ENCODE measurements at regions not wholly inside any gene's neighbourhood (a gene's known extent, or its start where the extent isn't known, plus 50 kb on each side); places are given as distances from the start of the nearest gene placed in this dataset.

- intact Hi-C loops (cut with DNase I; ENCODE audit: low total_unique reads) = no loop called here
- no peaks in the 10 kb centered on the region for H3K4me1 ChIP-seq
- H3K4me3 ChIP-seq = no peak overlapping the region
- H3K9me3 ChIP-seq = no peaks in the 10 kb centered on the region
- H3K27ac ChIP-seq = no peak overlapping the region
- TF ChIP-seq EP300 (IDR thresholded peaks at IDR 0.05) = no peak
- TF ChIP-seq POLR2AphosphoS5 (IDR thresholded peaks at IDR 0.05) = no peak
- no peak for TF ChIP-seq POLR2A (IDR thresholded peaks at IDR 0.05)
- TF ChIP-seq CTCF (IDR thresholded peaks at IDR 0.05) = no peak
- 85 to 92% (median 90%) methylated on average over 5 of the region's 5 CpGs for WGBS, 5 donors
- no peaks in the 10 kb centered on the region for H3K36me3 ChIP-seq
- no peak for DNase-seq
- peaks cover 0 to 4% (median 0%) of the 10 kb centered on the region in 3 donors for H3K27me3 ChIP-seq
Observed at GRCh38 chr7:29619111-29619510, 55.5 kb downstream of the PRR15 start.

GRCh38 chr7:29619848-29620555 lies 56.4 kb downstream of the PRR15 start:
- no peaks in the 10 kb centered on the region for H3K36me3 ChIP-seq
- H3K4me1 ChIP-seq = no peaks in the 10 kb centered on the region
- intact Hi-C loops (cut with DNase I; ENCODE audit: low total_unique reads) = no loop called here
- no peaks in the 10 kb centered on the region for H3K9me3 ChIP-seq
- no peak for TF ChIP-seq POLR2A (IDR thresholded peaks at IDR 0.05)
- TF ChIP-seq EP300 (IDR thresholded peaks at IDR 0.05) = no peak
- TF ChIP-seq CTCF (IDR thresholded peaks at IDR 0.05) = no peak
- TF ChIP-seq POLR2AphosphoS5 (IDR thresholded peaks at IDR 0.05) = no peak
- H3K4me3 ChIP-seq = no peak overlapping the region
- DNase-seq = no peak
- peaks cover 0 to 4% (median 0%) of the 10 kb centered on the region in 3 donors for H3K27me3 ChIP-seq
- H3K27ac ChIP-seq = no peak overlapping the region
- 66 to 76% (median 69%) methylated on average over 6 of the region's 6 CpGs for WGBS, 5 donors

- H3K9me3 ChIP-seq = no peaks in the 10 kb centered on the region
- WGBS, 5 donors = 46 to 72% (median 67%) methylated on average over 2 of the region's 2 CpGs
- H3K4me3 ChIP-seq = no peak overlapping the region
- H3K27ac ChIP-seq = no peak overlapping the region
- no peaks in the 10 kb centered on the region for H3K4me1 ChIP-seq
- intact Hi-C loops (cut with DNase I; ENCODE audit: low total_unique reads) = no loop called here
- DNase-seq = no peak
- no peaks in the 10 kb centered on the region for H3K36me3 ChIP-seq
- H3K27me3 ChIP-seq = peaks cover 0 to 4% (median 0%) of the 10 kb centered on the region in 3 donors
- TF ChIP-seq POLR2AphosphoS5 (IDR thresholded peaks at IDR 0.05) (no peak), CTCF (IDR thresholded peaks at IDR 0.05) (no peak), POLR2A (IDR thresholded peaks at IDR 0.05) (no peak), EP300 (IDR thresholded peaks at IDR 0.05) (no peak)
Observed at GRCh38 chr7:29620556-29620930, 56.9 kb downstream of the PRR15 start.

- TF ChIP-seq EP300 (IDR thresholded peaks at IDR 0.05) = no peak
- no peak for TF ChIP-seq CTCF (IDR thresholded peaks at IDR 0.05)
- no peak for TF ChIP-seq POLR2A (IDR thresholded peaks at IDR 0.05)
- TF ChIP-seq POLR2AphosphoS5 (IDR thresholded peaks at IDR 0.05) = no peak
- 80 to 85% (median 83%) methylated on average over 12 to 13 of the region's 13 CpGs for WGBS, 5 donors
- Histone ChIP-seq H3K27me3 (peaks cover 0 to 4% (median 0%) of the 10 kb centered on the region in 3 donors), H3K4me1 (peaks cover 0 to 1% (median 0%) of the 10 kb centered on the region in 4 donors), H3K4me3 (no peak overlapping the region), H3K36me3 (no peaks in the 10 kb centered on the region), H3K27ac (no peak overlapping the region), H3K9me3 (no peaks in the 10 kb centered on the region)
- no peak for DNase-seq
- intact Hi-C loops (cut with DNase I; ENCODE audit: low total_unique reads) = no loop called here
Observed at GRCh38 chr7:29622335-29623265, 59.0 kb downstream of the PRR15 start.

Data from stomach (tissue), 8 donors.